ENCODE measurements at regions not wholly inside any gene's neighbourhood (a gene's known extent, or its start where the extent isn't known, plus 50 kb on each side); places are given as distances from the start of the nearest gene placed in this dataset.

DNA sequence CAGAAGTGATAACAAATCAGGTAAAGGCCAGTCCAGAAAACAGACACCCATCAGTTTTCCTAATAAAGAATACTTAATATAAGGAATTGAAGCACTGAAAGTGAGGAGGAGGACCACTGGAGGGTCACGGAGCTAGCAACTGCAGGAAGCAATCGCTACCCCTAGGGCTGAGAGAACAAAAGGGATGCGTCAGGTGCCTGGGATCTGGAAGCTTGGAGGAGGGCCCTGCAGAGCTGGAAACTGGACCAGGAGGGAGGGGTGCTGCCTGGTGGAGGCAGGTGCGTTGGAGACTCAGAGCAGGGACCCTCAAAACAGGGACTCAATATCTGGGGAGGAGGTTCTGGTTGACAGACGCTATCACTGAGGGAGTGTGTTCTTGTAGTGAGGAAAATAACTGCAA lies 308.1 kb upstream of the RASGRP1 start (continued):
- TF ChIP-seq, protein P1, sequence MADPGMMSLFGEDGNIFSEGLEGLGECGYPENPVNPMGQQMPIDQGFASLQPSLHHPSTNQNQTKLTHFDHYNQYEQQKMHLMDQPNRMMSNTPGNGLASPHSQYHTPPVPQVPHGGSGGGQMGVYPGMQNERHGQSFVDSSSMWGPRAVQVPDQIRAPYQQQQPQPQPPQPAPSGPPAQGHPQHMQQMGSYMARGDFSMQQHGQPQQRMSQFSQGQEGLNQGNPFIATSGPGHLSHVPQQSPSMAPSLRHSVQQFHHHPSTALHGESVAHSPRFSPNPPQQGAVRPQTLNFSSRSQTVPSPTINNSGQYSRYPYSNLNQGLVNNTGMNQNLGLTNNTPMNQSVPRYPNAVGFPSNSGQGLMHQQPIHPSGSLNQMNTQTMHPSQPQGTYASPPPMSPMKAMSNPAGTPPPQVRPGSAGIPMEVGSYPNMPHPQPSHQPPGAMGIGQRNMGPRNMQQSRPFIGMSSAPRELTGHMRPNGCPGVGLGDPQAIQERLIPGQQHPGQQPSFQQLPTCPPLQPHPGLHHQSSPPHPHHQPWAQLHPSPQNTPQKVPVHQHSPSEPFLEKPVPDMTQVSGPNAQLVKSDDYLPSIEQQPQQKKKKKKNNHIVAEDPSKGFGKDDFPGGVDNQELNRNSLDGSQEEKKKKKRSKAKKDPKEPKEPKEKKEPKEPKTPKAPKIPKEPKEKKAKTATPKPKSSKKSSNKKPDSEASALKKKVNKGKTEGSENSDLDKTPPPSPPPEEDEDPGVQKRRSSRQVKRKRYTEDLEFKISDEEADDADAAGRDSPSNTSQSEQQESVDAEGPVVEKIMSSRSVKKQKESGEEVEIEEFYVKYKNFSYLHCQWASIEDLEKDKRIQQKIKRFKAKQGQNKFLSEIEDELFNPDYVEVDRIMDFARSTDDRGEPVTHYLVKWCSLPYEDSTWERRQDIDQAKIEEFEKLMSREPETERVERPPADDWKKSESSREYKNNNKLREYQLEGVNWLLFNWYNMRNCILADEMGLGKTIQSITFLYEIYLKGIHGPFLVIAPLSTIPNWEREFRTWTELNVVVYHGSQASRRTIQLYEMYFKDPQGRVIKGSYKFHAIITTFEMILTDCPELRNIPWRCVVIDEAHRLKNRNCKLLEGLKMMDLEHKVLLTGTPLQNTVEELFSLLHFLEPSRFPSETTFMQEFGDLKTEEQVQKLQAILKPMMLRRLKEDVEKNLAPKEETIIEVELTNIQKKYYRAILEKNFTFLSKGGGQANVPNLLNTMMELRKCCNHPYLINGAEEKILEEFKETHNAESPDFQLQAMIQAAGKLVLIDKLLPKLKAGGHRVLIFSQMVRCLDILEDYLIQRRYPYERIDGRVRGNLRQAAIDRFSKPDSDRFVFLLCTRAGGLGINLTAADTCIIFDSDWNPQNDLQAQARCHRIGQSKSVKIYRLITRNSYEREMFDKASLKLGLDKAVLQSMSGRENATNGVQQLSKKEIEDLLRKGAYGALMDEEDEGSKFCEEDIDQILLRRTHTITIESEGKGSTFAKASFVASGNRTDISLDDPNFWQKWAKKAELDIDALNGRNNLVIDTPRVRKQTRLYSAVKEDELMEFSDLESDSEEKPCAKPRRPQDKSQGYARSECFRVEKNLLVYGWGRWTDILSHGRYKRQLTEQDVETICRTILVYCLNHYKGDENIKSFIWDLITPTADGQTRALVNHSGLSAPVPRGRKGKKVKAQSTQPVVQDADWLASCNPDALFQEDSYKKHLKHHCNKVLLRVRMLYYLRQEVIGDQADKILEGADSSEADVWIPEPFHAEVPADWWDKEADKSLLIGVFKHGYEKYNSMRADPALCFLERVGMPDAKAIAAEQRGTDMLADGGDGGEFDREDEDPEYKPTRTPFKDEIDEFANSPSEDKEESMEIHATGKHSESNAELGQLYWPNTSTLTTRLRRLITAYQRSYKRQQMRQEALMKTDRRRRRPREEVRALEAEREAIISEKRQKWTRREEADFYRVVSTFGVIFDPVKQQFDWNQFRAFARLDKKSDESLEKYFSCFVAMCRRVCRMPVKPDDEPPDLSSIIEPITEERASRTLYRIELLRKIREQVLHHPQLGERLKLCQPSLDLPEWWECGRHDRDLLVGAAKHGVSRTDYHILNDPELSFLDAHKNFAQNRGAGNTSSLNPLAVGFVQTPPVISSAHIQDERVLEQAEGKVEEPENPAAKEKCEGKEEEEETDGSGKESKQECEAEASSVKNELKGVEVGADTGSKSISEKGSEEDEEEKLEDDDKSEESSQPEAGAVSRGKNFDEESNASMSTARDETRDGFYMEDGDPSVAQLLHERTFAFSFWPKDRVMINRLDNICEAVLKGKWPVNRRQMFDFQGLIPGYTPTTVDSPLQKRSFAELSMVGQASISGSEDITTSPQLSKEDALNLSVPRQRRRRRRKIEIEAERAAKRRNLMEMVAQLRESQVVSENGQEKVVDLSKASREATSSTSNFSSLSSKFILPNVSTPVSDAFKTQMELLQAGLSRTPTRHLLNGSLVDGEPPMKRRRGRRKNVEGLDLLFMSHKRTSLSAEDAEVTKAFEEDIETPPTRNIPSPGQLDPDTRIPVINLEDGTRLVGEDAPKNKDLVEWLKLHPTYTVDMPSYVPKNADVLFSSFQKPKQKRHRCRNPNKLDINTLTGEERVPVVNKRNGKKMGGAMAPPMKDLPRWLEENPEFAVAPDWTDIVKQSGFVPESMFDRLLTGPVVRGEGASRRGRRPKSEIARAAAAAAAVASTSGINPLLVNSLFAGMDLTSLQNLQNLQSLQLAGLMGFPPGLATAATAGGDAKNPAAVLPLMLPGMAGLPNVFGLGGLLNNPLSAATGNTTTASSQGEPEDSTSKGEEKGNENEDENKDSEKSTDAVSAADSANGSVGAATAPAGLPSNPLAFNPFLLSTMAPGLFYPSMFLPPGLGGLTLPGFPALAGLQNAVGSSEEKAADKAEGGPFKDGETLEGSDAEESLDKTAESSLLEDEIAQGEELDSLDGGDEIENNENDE (IDR thresholded peaks at IDR 0.05; ENCODE audit: insufficient replicate concordance, low read length): no peak
- TF ChIP-seq CHD1 (IDR thresholded peaks at IDR 0.05; ENCODE audit: low read depth, low read length): no peak
- no peak for TF ChIP-seq KDM1A (IDR thresholded peaks at IDR 0.05; ENCODE audit: borderline replicate concordance, low read length)
- TF ChIP-seq SIX5 (IDR thresholded peaks at IDR 0.05; ENCODE audit: low read depth, low read length): no peak
- no peak for TF ChIP-seq SP2 (IDR thresholded peaks at IDR 0.05; ENCODE audit: low read length)
- TF ChIP-seq, protein P2, sequence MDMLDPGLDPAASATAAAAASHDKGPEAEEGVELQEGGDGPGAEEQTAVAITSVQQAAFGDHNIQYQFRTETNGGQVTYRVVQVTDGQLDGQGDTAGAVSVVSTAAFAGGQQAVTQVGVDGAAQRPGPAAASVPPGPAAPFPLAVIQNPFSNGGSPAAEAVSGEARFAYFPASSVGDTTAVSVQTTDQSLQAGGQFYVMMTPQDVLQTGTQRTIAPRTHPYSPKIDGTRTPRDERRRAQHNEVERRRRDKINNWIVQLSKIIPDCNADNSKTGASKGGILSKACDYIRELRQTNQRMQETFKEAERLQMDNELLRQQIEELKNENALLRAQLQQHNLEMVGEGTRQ (IDR thresholded peaks at IDR 0.05; ENCODE audit: low read length): no peak
- no peak for TF ChIP-seq JUND (IDR thresholded peaks at IDR 0.05; ENCODE audit: low read length)
- TF ChIP-seq, protein P3, sequence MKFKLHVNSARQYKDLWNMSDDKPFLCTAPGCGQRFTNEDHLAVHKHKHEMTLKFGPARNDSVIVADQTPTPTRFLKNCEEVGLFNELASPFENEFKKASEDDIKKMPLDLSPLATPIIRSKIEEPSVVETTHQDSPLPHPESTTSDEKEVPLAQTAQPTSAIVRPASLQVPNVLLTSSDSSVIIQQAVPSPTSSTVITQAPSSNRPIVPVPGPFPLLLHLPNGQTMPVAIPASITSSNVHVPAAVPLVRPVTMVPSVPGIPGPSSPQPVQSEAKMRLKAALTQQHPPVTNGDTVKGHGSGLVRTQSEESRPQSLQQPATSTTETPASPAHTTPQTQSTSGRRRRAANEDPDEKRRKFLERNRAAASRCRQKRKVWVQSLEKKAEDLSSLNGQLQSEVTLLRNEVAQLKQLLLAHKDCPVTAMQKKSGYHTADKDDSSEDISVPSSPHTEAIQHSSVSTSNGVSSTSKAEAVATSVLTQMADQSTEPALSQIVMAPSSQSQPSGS (IDR thresholded peaks at IDR 0.05; ENCODE audit: low read length): no peak
- TF ChIP-seq RBBP5 (IDR thresholded peaks at IDR 0.05; ENCODE audit: borderline replicate concordance, low read depth, low read length): no peak
- no peak for TF ChIP-seq BACH1 (IDR thresholded peaks at IDR 0.05; ENCODE audit: low read length)
